SK-N-SH treated with all-trans-retinoic acid at 6 μM for 48 hours (cell line): ENCODE measurements at regions not wholly inside any gene's neighbourhood (a gene's known extent, or its start where the extent isn't known, plus 50 kb on each side); places are given as distances from the start of the nearest gene placed in this dataset.

Experiments used
- ATAC-seq: fragments of 200-7000 bp; cut with Tn5 transposase; 3 replicates; pipeline ENCODE4 v1.9.1; 2020; ENCODE audit warnings: mild to moderate bottlenecking, moderate library complexity
- ARNTL ChIP-seq: fragments of 450-650 bp; formaldehyde crosslinking; IDR thresholded peaks from 2 replicates; pipeline ENCODE4 v1.5.0; 2020; ENCODE audit warnings: low read depth, mild to moderate bottlenecking, moderate library complexity, borderline replicate concordance
- CREB5 ChIP-seq: fragments of 250-450 bp; sonication (Bioruptor Pico); IDR thresholded peaks from 2 replicates; pipeline ENCODE4 v1.5.1; 2020; ENCODE audit warnings: low read depth, mild to moderate bottlenecking, moderate library complexity
- CSDC2 ChIP-seq: fragments of 250-450 bp; sonication (Bioruptor Pico); IDR thresholded peaks from 2 replicates; pipeline ENCODE4 v1.5.0; 2020; ENCODE audit warnings: mild to moderate bottlenecking, moderate library complexity
- CSRNP3 ChIP-seq: fragments of 250-450 bp; sonication (Bioruptor Pico); IDR thresholded peaks from 2 replicates; pipeline ENCODE4 v1.5.1; 2021; ENCODE audit warnings: mild to moderate bottlenecking, moderate library complexity
- ESRRG ChIP-seq: fragments of 250-450 bp; sonication (Bioruptor Pico); IDR thresholded peaks from 2 replicates; pipeline ENCODE4 v1.6.1; 2021; ENCODE audit warnings: mild to moderate bottlenecking
- GLIS3 ChIP-seq: fragments of 250-450 bp; sonication (Bioruptor Pico); IDR thresholded peaks from 2 replicates; pipeline ENCODE4 v1.5.0; 2020; ENCODE audit warnings: mild to moderate bottlenecking, moderate library complexity
- ISL1 ChIP-seq: fragments of 250-450 bp; sonication (Bioruptor Pico); IDR thresholded peaks from 2 replicates; pipeline ENCODE4 v2.1.2; 2022; ENCODE audit warnings: mild to moderate bottlenecking, moderate library complexity
- OSR1 ChIP-seq: fragments of 250-450 bp; sonication (Bioruptor Pico); IDR thresholded peaks from 2 replicates; pipeline ENCODE4 v1.8.0; 2022; ENCODE audit warnings: moderate library complexity, mild to moderate bottlenecking, inconsistent platforms
- PATZ1 ChIP-seq: fragments of 250-450 bp; sonication (Bioruptor Pico); IDR thresholded peaks from 2 replicates; pipeline ENCODE4 v1.8.0; 2020; ENCODE audit warnings: mild to moderate bottlenecking, moderate library complexity, borderline replicate concordance
- POU6F1 ChIP-seq: fragments of 250-450 bp; sonication (Bioruptor Pico); IDR thresholded peaks from 2 replicates; pipeline ENCODE4 v1.8.0; 2021; ENCODE audit warnings: low read depth, mild to moderate bottlenecking, moderate library complexity, borderline replicate concordance
- PPARA ChIP-seq: fragments of 250-450 bp; sonication (Bioruptor Pico); IDR thresholded peaks from 2 replicates; pipeline ENCODE4 v1.5.0; 2020; ENCODE audit warnings: mild to moderate bottlenecking, borderline replicate concordance
- TCF4 ChIP-seq: fragments of 250-450 bp; sonication (Bioruptor Pico); IDR thresholded peaks from 2 replicates; pipeline ENCODE4 v1.8.0; 2021; ENCODE audit warnings: mild to moderate bottlenecking, moderate library complexity, borderline replicate concordance
- TSHZ2 ChIP-seq: fragments of 250-450 bp; sonication (Bioruptor Pico); IDR thresholded peaks from 2 replicates; pipeline ENCODE4 v1.5.0; 2020; ENCODE audit warnings: mild to moderate bottlenecking, moderate library complexity
- ZFP3 ChIP-seq: fragments of 250-450 bp; sonication (Bioruptor Pico); IDR thresholded peaks from 2 replicates; pipeline ENCODE4 v1.5.0; 2020; ENCODE audit warnings: mild to moderate bottlenecking, moderate library complexity
- ZFP30 ChIP-seq: fragments of 450-650 bp; formaldehyde crosslinking; IDR thresholded peaks from 2 replicates; pipeline ENCODE4 v1.5.0; 2022; ENCODE audit warnings: mild to moderate bottlenecking, moderate library complexity
- ZNF565 ChIP-seq: fragments of 450-650 bp; formaldehyde crosslinking; conservative IDR thresholded peaks from 2 replicates; pipeline ENCODE4 v1.5.0; 2020; ENCODE audit warnings: low read depth, mild to moderate bottlenecking, moderate library complexity
- ZNF70 ChIP-seq: fragments of 450-650 bp; formaldehyde crosslinking; IDR thresholded peaks from 2 replicates; pipeline ENCODE4 v1.5.0; 2020; ENCODE audit warnings: mild to moderate bottlenecking, moderate library complexity
- ZNF8 ChIP-seq: fragments of 450-650 bp; formaldehyde crosslinking; IDR thresholded peaks from 2 replicates; pipeline ENCODE4 v1.5.0; 2020; ENCODE audit warnings: mild to moderate bottlenecking, moderate library complexity

- TF ChIP-seq ZNF8 (no peak), ZFP30 (CRISPR knock-in tag) (no peak)
Observed at GRCh38 chr10:60627778-60628748, 150.2 kb upstream of the CDK1 start.

GRCh38 chr10:60626037-60626436, 152.2 kb upstream of the CDK1 start:
- ATAC-seq: no peak
- TF ChIP-seq ZNF565 (CRISPR knock-in tag) (no peak), PATZ1 (CRISPR knock-in tag) (no peak), ZFP3 (CRISPR knock-in tag) (no peak), ESRRG (CRISPR knock-in tag) (no peak), ZNF8 (no peak), ARNTL (no peak), CSDC2 (CRISPR knock-in tag) (no peak)
- TF ChIP-seq, all 23 proteins: peak for 0

More at GRCh38 chr10:60627778-60628748, 150.2 kb upstream of the CDK1 start:
- ATAC-seq: no peak

- TF ChIP-seq ZFP30 (CRISPR knock-in tag) (no peak), ZFP3 (CRISPR knock-in tag) (no peak), ZNF8 (no peak), PATZ1 (CRISPR knock-in tag) (no peak), ZNF565 (CRISPR knock-in tag) (no peak), CSRNP3 (CRISPR knock-in tag) (no peak), TCF4 (no peak), ARNTL (no peak)
- no peak for ATAC-seq
Observed at GRCh38 chr10:60623627-60624026, 154.7 kb upstream of the CDK1 start.

GRCh38 chr10:60621018-60621417, 157.3 kb upstream of the CDK1 start:
- ATAC-seq: no peak
- TF ChIP-seq TSHZ2 (CRISPR knock-in tag): no peak
- no peak for TF ChIP-seq CREB5 (CRISPR knock-in tag)
- no peak for TF ChIP-seq PATZ1 (CRISPR knock-in tag)
- TF ChIP-seq ZFP30 (CRISPR knock-in tag): no peak
- TF ChIP-seq ESRRG (CRISPR knock-in tag): no peak
- no peak for TF ChIP-seq ZNF565 (CRISPR knock-in tag)
- TF ChIP-seq ISL1: no peak
- no peak for TF ChIP-seq ZNF70 (CRISPR knock-in tag)
- TF ChIP-seq POU6F1 (CRISPR knock-in tag): no peak
- no peak for TF ChIP-seq CSRNP3 (CRISPR knock-in tag)
- TF ChIP-seq ZFP3 (CRISPR knock-in tag): no peak
- TF ChIP-seq OSR1: no peak
- no peak for TF ChIP-seq CSDC2 (CRISPR knock-in tag)
- no peak for TF ChIP-seq GLIS3
- no peak for TF ChIP-seq PPARA (CRISPR knock-in tag)
- no peak for TF ChIP-seq ARNTL
